Neural crest cell (in vitro differentiated cells): ENCODE measurements at regions not wholly inside any gene's neighbourhood (a gene's known extent, or its start where the extent isn't known, plus 50 kb on each side); places are given as distances from the start of the nearest gene placed in this dataset.

Experiments used
- DNase-seq: peaks from one replicate; pipeline ENCODE4 v3.0.0; 2021; ENCODE audit warnings: low read depth, mixed read lengths, low spot score
- H3K27ac Mint-ChIP-seq: one replicate; pipeline ENCODE4 v1.8.0; 2021; ENCODE audit warnings: mild to moderate bottlenecking, mixed read lengths; ENCODE audit not compliant: unreplicated experiment
- H3K27me3 Mint-ChIP-seq: 2 replicates; pipeline ENCODE4 v1.8.0; 2021; ENCODE audit warnings: low read depth, mild to moderate bottlenecking, mixed read lengths
- H3K36me3 Mint-ChIP-seq: 2 replicates; pipeline ENCODE4 v1.8.0; 2021; ENCODE audit warnings: low read depth, mild to moderate bottlenecking, mixed read lengths
- H3K4me1 Mint-ChIP-seq: 2 replicates; pipeline ENCODE4 v1.8.0; 2021; ENCODE audit warnings: mixed read lengths
- H3K4me3 Mint-ChIP-seq: one replicate; pipeline ENCODE4 v1.8.0; 2021; ENCODE audit warnings: mild to moderate bottlenecking, mixed read lengths
- H3K9me3 Mint-ChIP-seq: 2 replicates; pipeline ENCODE4 v1.8.0; 2021; ENCODE audit warnings: mixed read lengths
- TF ChIP-seq, protein P1 (sequence below): fragments of 200-600 bp; sonication (generic); conservative IDR thresholded peaks from 2 replicates; pipeline ENCODE4 v1.5.0; 2021; ENCODE audit warnings: antibody characterized with exemption, mild to moderate bottlenecking

DNA sequence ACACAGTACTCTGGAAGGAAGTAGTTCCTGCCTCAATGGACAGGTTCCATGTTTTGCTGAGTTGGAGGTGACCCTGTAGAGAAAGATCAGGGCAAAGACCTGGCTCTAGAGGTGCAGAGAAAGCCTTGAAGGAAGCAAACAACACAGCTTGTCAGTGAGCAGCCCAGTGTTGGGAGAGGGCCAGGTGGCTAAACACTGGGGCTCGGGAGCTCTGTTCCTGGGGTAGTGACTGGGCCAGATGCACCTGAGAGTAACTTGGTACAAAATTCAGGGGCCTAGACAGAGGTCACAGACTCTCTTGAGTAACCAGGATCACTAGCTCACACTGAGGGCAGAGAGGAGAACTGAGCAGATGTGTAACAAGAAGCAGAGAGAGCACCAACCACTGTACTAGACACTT lies 138.4 kb upstream of the NALF2 start:
- no peak for DNase-seq
- Mint-ChIP-seq H3K27me3 (no peaks in the 10 kb centered on the region), H3K4me1 (no peaks in the 10 kb centered on the region), H3K36me3 (no peaks in the 10 kb centered on the region), H3K4me3 (no peak overlapping the region), H3K27ac (no peak overlapping the region), H3K9me3 (no peaks in the 10 kb centered on the region)
- TF ChIP-seq, protein P1, sequence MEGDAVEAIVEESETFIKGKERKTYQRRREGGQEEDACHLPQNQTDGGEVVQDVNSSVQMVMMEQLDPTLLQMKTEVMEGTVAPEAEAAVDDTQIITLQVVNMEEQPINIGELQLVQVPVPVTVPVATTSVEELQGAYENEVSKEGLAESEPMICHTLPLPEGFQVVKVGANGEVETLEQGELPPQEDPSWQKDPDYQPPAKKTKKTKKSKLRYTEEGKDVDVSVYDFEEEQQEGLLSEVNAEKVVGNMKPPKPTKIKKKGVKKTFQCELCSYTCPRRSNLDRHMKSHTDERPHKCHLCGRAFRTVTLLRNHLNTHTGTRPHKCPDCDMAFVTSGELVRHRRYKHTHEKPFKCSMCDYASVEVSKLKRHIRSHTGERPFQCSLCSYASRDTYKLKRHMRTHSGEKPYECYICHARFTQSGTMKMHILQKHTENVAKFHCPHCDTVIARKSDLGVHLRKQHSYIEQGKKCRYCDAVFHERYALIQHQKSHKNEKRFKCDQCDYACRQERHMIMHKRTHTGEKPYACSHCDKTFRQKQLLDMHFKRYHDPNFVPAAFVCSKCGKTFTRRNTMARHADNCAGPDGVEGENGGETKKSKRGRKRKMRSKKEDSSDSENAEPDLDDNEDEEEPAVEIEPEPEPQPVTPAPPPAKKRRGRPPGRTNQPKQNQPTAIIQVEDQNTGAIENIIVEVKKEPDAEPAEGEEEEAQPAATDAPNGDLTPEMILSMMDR: no peak

DNA sequence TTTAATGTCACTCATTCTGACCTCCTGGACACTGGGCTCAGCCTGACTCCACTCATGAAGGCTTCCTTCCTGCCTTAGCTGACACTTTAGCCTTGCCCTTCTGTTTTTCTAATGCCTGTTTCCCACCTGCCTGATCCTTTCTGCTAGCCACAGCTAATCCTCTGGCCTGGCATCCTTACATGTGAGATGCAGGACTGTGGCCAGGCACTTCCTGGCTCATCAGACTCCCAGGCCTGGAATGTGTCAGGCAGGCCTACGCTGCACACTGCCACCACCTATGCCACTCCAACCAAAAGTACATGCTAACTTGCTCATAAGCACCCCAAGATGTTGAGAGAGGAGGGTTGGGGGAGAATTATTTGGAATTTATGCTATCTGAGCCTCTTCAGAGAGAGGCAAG lies 138.8 kb upstream of the NALF2 start:
- Mint-ChIP-seq H3K4me3 (no peak overlapping the region), H3K4me1 (no peaks in the 10 kb centered on the region), H3K36me3 (no peaks in the 10 kb centered on the region), H3K27me3 (no peaks in the 10 kb centered on the region), H3K9me3 (no peaks in the 10 kb centered on the region), H3K27ac (peak overlapping the region; percentile 90)
- TF ChIP-seq, protein P1: no peak
- no peak for DNase-seq

DNA sequence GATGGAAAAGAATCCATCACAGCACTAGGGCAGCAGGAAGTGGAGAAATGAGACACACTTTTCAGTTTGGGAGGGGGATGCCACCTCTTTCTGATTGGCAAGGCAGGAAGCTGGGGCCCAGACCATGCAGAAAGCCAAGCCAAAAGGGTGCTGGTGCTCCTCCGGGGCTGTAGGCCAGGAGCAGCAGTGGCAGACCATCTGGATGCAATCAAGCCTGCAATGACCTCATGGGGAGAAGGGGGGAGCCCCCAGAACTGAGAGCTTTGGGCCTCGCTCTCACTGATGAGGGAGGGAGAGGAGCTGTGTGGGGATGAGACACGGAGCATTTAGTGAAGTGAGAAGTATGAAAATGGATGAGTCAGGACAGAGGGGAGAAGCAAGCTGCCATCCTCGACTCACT lies 141.3 kb upstream of the NALF2 start:
- H3K27me3 Mint-ChIP-seq: no peaks in the 10 kb centered on the region
- no peaks in the 10 kb centered on the region for H3K9me3 Mint-ChIP-seq
- TF ChIP-seq, protein P1: no peak
- H3K4me3 Mint-ChIP-seq: no peak overlapping the region
- H3K4me1 Mint-ChIP-seq: no peaks in the 10 kb centered on the region
- DNase-seq: no peak
- peak overlapping the region; percentile 91 for H3K27ac Mint-ChIP-seq
- H3K36me3 Mint-ChIP-seq: no peaks in the 10 kb centered on the region

DNA sequence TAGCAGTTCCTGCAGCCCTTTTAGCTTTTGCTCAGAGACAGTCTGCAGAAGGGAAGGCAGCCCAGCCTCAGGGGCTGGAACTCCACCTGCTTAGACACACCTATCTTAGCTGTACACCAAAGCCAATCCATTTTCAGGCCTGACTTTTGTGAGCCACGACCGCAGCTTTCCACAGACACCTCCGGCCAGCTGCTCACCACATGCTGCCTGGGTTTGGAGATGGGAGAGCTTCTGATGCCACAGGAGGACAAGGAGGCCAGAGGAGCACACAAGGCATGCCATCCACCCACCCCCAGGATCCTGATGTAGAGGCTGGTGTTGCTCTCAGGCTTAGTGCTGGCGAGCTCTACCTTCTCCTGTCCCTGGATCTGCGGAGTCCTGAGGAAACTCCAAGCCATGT lies 141.8 kb upstream of the NALF2 start:
- no peaks in the 10 kb centered on the region for H3K9me3 Mint-ChIP-seq
- peak overlapping the region; percentile 91 for H3K27ac Mint-ChIP-seq
- H3K27me3 Mint-ChIP-seq: no peaks in the 10 kb centered on the region
- no peaks in the 10 kb centered on the region for H3K36me3 Mint-ChIP-seq
- H3K4me3 Mint-ChIP-seq: no peak overlapping the region
- H3K4me1 Mint-ChIP-seq: no peaks in the 10 kb centered on the region
- TF ChIP-seq, protein P1: no peak
- DNase-seq: no peak

DNA sequence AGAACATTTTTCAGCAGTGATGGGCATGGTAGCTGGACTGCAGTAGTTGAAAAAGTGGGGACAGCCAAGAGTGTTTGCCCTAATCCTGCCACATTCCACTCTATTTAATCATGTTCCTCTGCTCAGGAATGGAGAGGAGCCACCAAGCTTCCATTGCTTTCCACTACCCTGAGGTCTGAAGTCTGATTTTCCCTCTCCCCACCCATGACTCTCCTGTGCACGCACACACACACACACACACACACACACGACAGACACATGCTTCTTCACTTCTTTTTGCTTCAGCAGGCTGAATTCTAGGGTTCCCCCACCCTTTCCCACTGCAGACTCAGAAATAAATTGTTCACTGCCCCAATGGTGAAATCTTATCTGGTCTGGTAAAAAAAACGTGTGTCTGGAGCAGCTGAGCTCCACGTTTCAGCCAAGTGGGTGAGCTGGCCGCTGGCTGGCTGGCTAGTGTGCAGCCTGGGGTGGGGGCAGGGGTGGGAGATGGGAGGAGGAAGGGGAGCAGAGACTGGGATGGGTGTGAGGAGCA lies 142.7 kb upstream of the NALF2 start:
- DNase-seq: no peak
- H3K27ac Mint-ChIP-seq: no peak overlapping the region
- TF ChIP-seq, protein P1: no peak
- H3K4me1 Mint-ChIP-seq: no peaks in the 10 kb centered on the region
- H3K27me3 Mint-ChIP-seq: no peaks in the 10 kb centered on the region
- H3K9me3 Mint-ChIP-seq: no peaks in the 10 kb centered on the region
- H3K36me3 Mint-ChIP-seq: no peaks in the 10 kb centered on the region
- H3K4me3 Mint-ChIP-seq: no peak overlapping the region

DNA sequence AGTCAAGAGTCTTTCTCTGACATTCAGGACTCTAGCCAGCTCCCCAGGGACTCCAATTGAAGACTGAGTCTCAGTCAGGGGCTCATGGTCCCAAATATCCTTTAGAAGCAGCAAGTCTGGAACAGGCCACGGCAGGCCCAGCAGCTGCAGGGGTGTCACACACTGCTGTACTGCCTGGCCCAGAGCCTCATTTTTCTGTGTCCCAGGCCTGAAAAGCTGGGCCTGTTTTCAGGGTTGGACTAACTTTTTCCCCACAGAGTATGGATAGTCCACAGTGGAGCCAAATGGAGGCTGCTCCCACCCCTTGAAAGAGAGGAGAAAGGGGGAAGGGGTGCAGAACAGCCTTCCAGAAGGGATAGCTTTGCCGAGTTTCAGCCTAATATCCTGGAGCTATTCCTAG lies 146.8 kb upstream of the NALF2 start:
- Mint-ChIP-seq H3K9me3 (peaks cover 7% of the 10 kb centered on the region), H3K4me3 (no peak overlapping the region), H3K36me3 (peaks cover 4% of the 10 kb centered on the region), H3K4me1 (no peaks in the 10 kb centered on the region), H3K27ac (no peak overlapping the region), H3K27me3 (no peaks in the 10 kb centered on the region)
- TF ChIP-seq, protein P1: no peak
- DNase-seq: no peak
